Thoracic aorta (tissue), 2 donors: ENCODE measurements at regions not wholly inside any gene's neighbourhood (a gene's known extent, or its start where the extent isn't known, plus 50 kb on each side); places are given as distances from the start of the nearest gene placed in this dataset.
A peak's percentile ranks its signal among the peaks of the same experiment; 100 is the strongest.

ENCODE experiments used
- ATAC-seq: fragments of 150-250 bp; one replicate; pipeline ENCODE4 v1.8.0; 2017; ENCODE audit warnings: low read depth; ENCODE audit not compliant: insufficient number of reproducible peaks, low FRiP score
- DNase-seq: peaks from one replicate; pipeline ENCODE4 v3.0.0-alpha.2; 2020; ENCODE audit warnings: low spot score
- H3K27ac ChIP-seq, 2 donors: fragments of 200-600 bp; sonication (generic); 1 replicate in 1 of 2; 2 replicates in 1 of 2; pipeline ENCODE4 v1.5.1; 2016; ENCODE audit warnings: mild to moderate bottlenecking in 2 of 2, moderate library complexity in 2 of 2
- H3K27me3 ChIP-seq: fragments of 200-600 bp; sonication (generic); replicated peaks from 2 replicates; pipeline ENCODE4 v1.6.0; 2016; ENCODE audit warnings: mild to moderate bottlenecking; ENCODE audit not compliant: insufficient read depth
- H3K36me3 ChIP-seq: fragments of 200-600 bp; sonication (generic); one replicate; pipeline ENCODE4 v1.5.1; 2016
- H3K4me1 ChIP-seq, 2 donors: fragments of 200-600 bp; sonication (generic); 1 replicate in 1 of 2; 2 replicates in 1 of 2; pipeline versions ENCODE4 v1.5.1 to v1.6.0; 2016; ENCODE audit warnings: low read depth in 2 of 2, mild to moderate bottlenecking in 1 of 2; ENCODE audit not compliant: control insufficient read depth in 1 of 2
- H3K4me3 ChIP-seq: fragments of 200-600 bp; sonication (generic); 2 replicates; pipeline ENCODE4 v1.5.1; 2016; ENCODE audit warnings: mild to moderate bottlenecking
- H3K9me3 ChIP-seq: fragments of 200-600 bp; sonication (generic); 2 replicates; pipeline ENCODE4 v1.5.1; 2016
- CTCF ChIP-seq: fragments of 200-600 bp; sonication (generic); IDR thresholded peaks from one replicate; pipeline ENCODE4 v1.5.1; 2019; ENCODE audit warnings: antibody characterized with exemption

GRCh38 chr2:203592470-203592869 lies 57.4 kb upstream of the RAPH1 start:
- peak overlapping the region; percentile 33 to 59 for H3K27ac ChIP-seq
- TF ChIP-seq CTCF, result no peak
- no peaks in the 10 kb centered on the region for H3K9me3 ChIP-seq
- H3K27me3 ChIP-seq, result no peaks in the 10 kb centered on the region
- H3K36me3 ChIP-seq, result no peaks in the 10 kb centered on the region
- H3K4me3 ChIP-seq, result no peak overlapping the region
- ATAC-seq (no peak), DNase-seq (no peak)
- H3K4me1 ChIP-seq, result peaks cover 10 to 28% of the 10 kb centered on the region in 2 donors

- Histone ChIP-seq H3K9me3 (no peaks in the 10 kb centered on the region), H3K36me3 (no peaks in the 10 kb centered on the region), H3K27ac (no peak overlapping the region), H3K4me1 (peaks cover 10 to 28% of the 10 kb centered on the region in 2 donors), H3K27me3 (no peaks in the 10 kb centered on the region), H3K4me3 (no peak overlapping the region)
- no peak for TF ChIP-seq CTCF
- DNase-seq, result no peak
- no peak for ATAC-seq
Observed at GRCh38 chr2:203594541-203594940, 59.4 kb upstream of the RAPH1 start.

GRCh38 chr2:203596183-203596582 lies 61.1 kb upstream of the RAPH1 start:
- H3K27me3 ChIP-seq, result no peaks in the 10 kb centered on the region
- H3K27ac ChIP-seq, result no peak overlapping the region
- no peaks in the 10 kb centered on the region for H3K9me3 ChIP-seq
- TF ChIP-seq CTCF, result no peak
- peaks cover 9 to 24% of the 10 kb centered on the region in 2 donors for H3K4me1 ChIP-seq
- H3K36me3 ChIP-seq, result no peaks in the 10 kb centered on the region
- DNase-seq, result no peak
- ATAC-seq, result no peak
- H3K4me3 ChIP-seq, result no peak overlapping the region

GRCh38 chr2:203599509-203599908 lies 64.4 kb upstream of the RAPH1 start:
- H3K27ac ChIP-seq, result no peak overlapping the region
- no peaks in the 10 kb centered on the region for H3K36me3 ChIP-seq
- no peaks in the 10 kb centered on the region for H3K9me3 ChIP-seq
- TF ChIP-seq CTCF, result no peak
- peaks cover 3 to 41% of the 10 kb centered on the region in 2 donors for H3K4me1 ChIP-seq
- no peaks in the 10 kb centered on the region for H3K27me3 ChIP-seq
- ATAC-seq (no peak), DNase-seq (no peak)
- no peak overlapping the region for H3K4me3 ChIP-seq

GRCh38 chr2:203600286-203600685 lies 65.2 kb upstream of the RAPH1 start:
- ATAC-seq, result no peak
- TF ChIP-seq CTCF, result no peak

More at GRCh38 chr2:203600286-203600685, 65.2 kb upstream of the RAPH1 start:
- DNase-seq, result no peak
- H3K27me3 ChIP-seq, result no peaks in the 10 kb centered on the region
- no peaks in the 10 kb centered on the region for H3K9me3 ChIP-seq
- peaks cover 3 to 49% of the 10 kb centered on the region in 2 donors for H3K4me1 ChIP-seq
- no peak overlapping the region for H3K27ac ChIP-seq
- H3K36me3 ChIP-seq, result no peaks in the 10 kb centered on the region
- H3K4me3 ChIP-seq, result no peak overlapping the region
